ENCODE measurements at regions not wholly inside any gene's neighbourhood (a gene's known extent, or its start where the extent isn't known, plus 50 kb on each side); places are given as distances from the start of the nearest gene placed in this dataset.
"Not testable (repeated sequence)": the region's sequence is repeated elsewhere in the genome, so short reads cannot be mapped to it uniquely, and the experiment has no call there.

DNA sequence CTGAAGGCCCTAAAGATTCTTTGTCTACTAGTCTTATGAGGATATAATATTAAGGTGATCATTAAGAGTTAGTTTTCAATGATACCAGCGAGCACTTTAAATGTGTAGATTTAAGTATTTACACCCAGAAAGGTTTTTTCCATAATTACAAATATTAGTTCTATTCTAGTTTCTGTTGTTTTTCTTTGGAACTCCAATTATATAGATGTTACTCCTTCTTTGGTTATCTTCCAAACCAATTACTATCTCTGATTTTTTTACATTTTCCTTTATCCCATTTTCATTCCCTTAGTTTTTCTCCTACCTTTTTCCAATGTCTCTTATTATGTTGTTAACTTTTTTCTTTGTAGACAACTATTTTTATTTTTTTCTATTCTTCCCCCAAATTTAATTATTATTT is 355.1 kb downstream of the KCNN2 start:
- DNase-seq: no peak
- Histone ChIP-seq H3K27me3 (replicated peaks in 1 of 7) (no peaks in the 10 kb centered on the region), H3K9me3 (peaks cover 0 to 35% (median 23%) of the 10 kb centered on the region in 8 donors), H3K4me3 (no peak overlapping the region), H3K27ac (no peak overlapping the region), H3K4me1 (no peaks in the 10 kb centered on the region), H3K36me3 (no peaks in the 10 kb centered on the region)
- no peak for TF ChIP-seq CTCF (IDR thresholded peaks at IDR 0.05 in 8 of 11, conservative IDR thresholded peaks at IDR 0.05 in 3 of 11)
- TF ChIP-seq POLR2AphosphoS5 (IDR thresholded peaks at IDR 0.05): no peak
- TF ChIP-seq POLR2A (IDR thresholded peaks at IDR 0.05): no peak
- intact Hi-C loops (cut with DNase I; ENCODE audit: low total_unique reads): no loop called here
- WGBS, 5 donors: 85 to 92% (median 86%) methylated on average over 1 of the region's 1 CpG

GRCh38 chr5:114704225-114704893 is 342.5 kb downstream of the KCNN2 start:
- intact Hi-C loops (cut with DNase I; ENCODE audit: low total_unique reads); H3K27me3 ChIP-seq (replicated peaks in 1 of 7); H3K36me3 ChIP-seq; H3K4me3 ChIP-seq; DNase-seq; H3K9me3 ChIP-seq; H3K4me1 ChIP-seq; H3K27ac ChIP-seq: not testable (repeated sequence)
- 92 to 98% (median 94%) methylated on average over 18 to 31 of the region's 31 CpGs for WGBS, 5 donors

DNA sequence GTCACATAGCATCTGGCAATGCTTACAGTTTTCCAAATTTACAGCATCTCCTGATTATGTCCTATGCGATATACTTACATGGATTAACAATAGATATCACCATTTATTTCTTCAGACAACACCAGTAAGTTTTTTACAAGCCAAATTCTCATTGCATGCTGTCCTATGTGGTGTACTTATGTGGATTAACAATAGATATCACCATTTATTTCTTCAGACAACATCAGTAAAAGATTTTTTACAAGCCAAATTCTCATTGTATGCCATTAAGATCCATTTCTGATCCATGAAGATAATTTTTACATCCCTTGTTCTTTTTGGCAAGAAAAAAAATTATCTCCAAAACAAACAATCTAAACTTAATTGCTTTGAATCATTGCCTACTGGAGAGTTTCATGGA is 340.9 kb downstream of the KCNN2 start:
- H3K27me3 ChIP-seq (replicated peaks in 1 of 7): no peaks in the 10 kb centered on the region
- intact Hi-C loops (cut with DNase I; ENCODE audit: low total_unique reads): no loop called here
- DNase-seq: no peak
- H3K27ac ChIP-seq: no peak overlapping the region
- no peak overlapping the region for H3K4me3 ChIP-seq
- H3K9me3 ChIP-seq: no peaks in the 10 kb centered on the region
- H3K4me1 ChIP-seq: no peaks in the 10 kb centered on the region
- no peaks in the 10 kb centered on the region for H3K36me3 ChIP-seq
- TF ChIP-seq CTCF (IDR thresholded peaks at IDR 0.05 in 8 of 11, conservative IDR thresholded peaks at IDR 0.05 in 3 of 11) (no peak), POLR2AphosphoS5 (IDR thresholded peaks at IDR 0.05) (no peak), POLR2A (IDR thresholded peaks at IDR 0.05) (no peak)
- 73 to 92% (median 78%) methylated on average over 1 of the region's 1 CpG for WGBS, 5 donors

DNA sequence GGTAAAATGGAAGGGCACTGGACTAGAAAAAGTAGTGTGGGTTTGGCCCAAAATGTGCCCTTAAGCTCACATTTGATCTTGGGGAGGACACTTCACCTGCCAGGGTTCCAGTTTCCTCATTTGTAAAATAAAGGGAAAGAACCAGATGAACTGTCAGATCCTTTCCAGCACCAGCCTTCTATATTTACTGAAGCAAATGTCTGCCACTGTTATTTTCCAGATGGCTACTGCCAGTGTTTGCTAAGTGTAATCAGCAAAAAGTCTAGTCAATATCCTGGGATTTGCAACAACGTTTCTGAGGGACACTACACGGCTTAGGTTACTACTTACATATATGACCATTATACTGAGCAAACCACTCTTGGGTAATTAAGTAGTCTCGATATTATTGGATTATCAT is 340.3 kb downstream of the KCNN2 start:
- no peak for TF ChIP-seq POLR2A (IDR thresholded peaks at IDR 0.05)
- no peak for TF ChIP-seq CTCF (IDR thresholded peaks at IDR 0.05 in 8 of 11, conservative IDR thresholded peaks at IDR 0.05 in 3 of 11)
- TF ChIP-seq POLR2AphosphoS5 (IDR thresholded peaks at IDR 0.05): no peak
- Histone ChIP-seq H3K4me3 (no peak overlapping the region), H3K27ac (no peak overlapping the region), H3K9me3 (no peaks in the 10 kb centered on the region), H3K27me3 (replicated peaks in 1 of 7) (no peaks in the 10 kb centered on the region), H3K4me1 (no peaks in the 10 kb centered on the region), H3K36me3 (no peaks in the 10 kb centered on the region)
- DNase-seq: no peak
- intact Hi-C loops (cut with DNase I; ENCODE audit: low total_unique reads): no loop called here
- WGBS, 5 donors: 74 to 86% (median 81%) methylated on average over 3 of the region's 3 CpGs

DNA sequence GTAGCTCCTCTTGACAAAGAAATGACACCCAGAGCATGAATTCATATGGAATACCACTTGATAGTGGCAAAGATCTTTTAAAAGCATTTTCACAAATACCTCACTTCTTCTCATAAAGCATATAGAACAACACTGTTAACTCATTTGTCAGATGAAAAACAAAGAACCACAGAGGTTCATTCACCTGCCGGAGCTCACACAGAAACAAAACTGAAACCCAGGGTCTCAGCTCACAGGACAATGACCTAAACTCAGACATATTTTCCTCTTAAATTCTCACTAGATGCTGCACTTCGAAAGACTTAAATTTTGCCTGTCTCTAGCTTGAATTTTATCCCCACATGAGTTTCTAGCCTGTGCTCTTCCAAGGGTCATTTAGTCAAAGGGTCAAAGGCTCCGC is 339.0 kb downstream of the KCNN2 start:
- TF ChIP-seq CTCF (IDR thresholded peaks at IDR 0.05 in 8 of 11, conservative IDR thresholded peaks at IDR 0.05 in 3 of 11) (no peak), POLR2A (IDR thresholded peaks at IDR 0.05) (no peak), POLR2AphosphoS5 (IDR thresholded peaks at IDR 0.05) (no peak)
- Histone ChIP-seq H3K36me3 (no peaks in the 10 kb centered on the region), H3K4me1 (no peaks in the 10 kb centered on the region), H3K4me3 (no peak overlapping the region), H3K9me3 (peaks cover 0 to 11% (median under 1%) of the 10 kb centered on the region in 8 donors), H3K27me3 (replicated peaks in 1 of 7) (no peaks in the 10 kb centered on the region), H3K27ac (no peak overlapping the region)
- 76 to 83% (median 78%) methylated on average over 3 of the region's 3 CpGs for WGBS, 5 donors
- intact Hi-C loops (cut with DNase I; ENCODE audit: low total_unique reads): no loop called here
- DNase-seq: no peak
